SJCRH30 (cell line): ENCODE measurements at regions not wholly inside any gene's neighbourhood (a gene's known extent, or its start where the extent isn't known, plus 50 kb on each side); places are given as distances from the start of the nearest gene placed in this dataset.
A peak's percentile ranks its signal among the peaks of the same experiment; 100 is the strongest.

ENCODE experiments used
- DNase-seq, 2 experiments: peaks; one replicate each; pipeline ENCODE4 v3.0.0-alpha.2; 2015 to 2020
- H3K27ac ChIP-seq: fragments of 250-450 bp; sonication (Bioruptor Pico); 2 replicates; pipeline ENCODE4 v1.5.1; 2020; ENCODE audit warnings: mild to moderate bottlenecking, moderate library complexity
- H3K27me3 ChIP-seq: fragments of 250-450 bp; sonication (Bioruptor Pico); 2 replicates; pipeline ENCODE4 v1.5.1; 2020; ENCODE audit warnings: mild to moderate bottlenecking, moderate library complexity
- H3K36me3 ChIP-seq: fragments of 250-450 bp; sonication (Bioruptor Pico); 2 replicates; pipeline ENCODE4 v1.5.1; 2020; ENCODE audit warnings: mild to moderate bottlenecking, moderate library complexity
- H3K4me1 ChIP-seq: fragments of 250-450 bp; sonication (Bioruptor Pico); 2 replicates; pipeline ENCODE4 v1.5.1; 2020; ENCODE audit warnings: mild to moderate bottlenecking, moderate library complexity
- H3K4me3 ChIP-seq: fragments of 250-450 bp; sonication (Bioruptor Pico); 2 replicates; pipeline ENCODE4 v1.5.1; 2020; ENCODE audit warnings: mild to moderate bottlenecking, moderate library complexity
- H3K9me3 ChIP-seq: fragments of 250-450 bp; sonication (Bioruptor Pico); replicated peaks from 2 replicates; pipeline ENCODE4 v1.5.1; 2020; ENCODE audit warnings: mild to moderate bottlenecking, moderate library complexity

- H3K9me3 ChIP-seq: no peaks in the 10 kb centered on the region
- H3K4me3 ChIP-seq: no peak overlapping the region
- H3K27ac ChIP-seq: no peak overlapping the region
- no peaks in the 10 kb centered on the region; the same call in 1 of the 2 replicates for H3K36me3 ChIP-seq
- H3K27me3 ChIP-seq: no peaks in the 10 kb centered on the region
- DNase-seq: no peak
- peaks cover 35% of the 10 kb centered on the region for H3K4me1 ChIP-seq
Measured at GRCh38 chr3:57009802-57010201, 50.7 kb upstream of the SPATA12 start.

- Histone ChIP-seq H3K4me1 (peaks cover 34% of the 10 kb centered on the region), H3K27ac (no peak overlapping the region), H3K4me3 (no peak overlapping the region), H3K36me3 (peaks cover under 1% of the 10 kb centered on the region; the same call in 1 of the 2 replicates), H3K9me3 (no peaks in the 10 kb centered on the region), H3K27me3 (no peaks in the 10 kb centered on the region)
- DNase-seq: no peak
Measured at GRCh38 chr3:57009367-57009766, 51.1 kb upstream of the SPATA12 start.

- Histone ChIP-seq H3K4me1 (peaks cover 29% of the 10 kb centered on the region), H3K27me3 (no peaks in the 10 kb centered on the region), H3K36me3 (peaks cover 11% of the 10 kb centered on the region; the same call in 1 of the 2 replicates), H3K4me3 (0 out of 2 replicates have a peak overlapping the region, but pooled peaks have one; percentile 5), H3K9me3 (no peaks in the 10 kb centered on the region), H3K27ac (peak overlapping the region; percentile 90)
- DNase-seq: peak; percentile 83 to 86
Measured at GRCh38 chr3:57007521-57008460, 52.7 kb upstream of the SPATA12 start.

- peak; percentile 42 to 56 for DNase-seq
- Histone ChIP-seq H3K27ac (peak overlapping the region; percentile 90), H3K27me3 (no peaks in the 10 kb centered on the region), H3K4me1 (peaks cover 29% of the 10 kb centered on the region), H3K4me3 (peak overlapping the region; percentile 21), H3K9me3 (no peaks in the 10 kb centered on the region), H3K36me3 (peaks cover 11% of the 10 kb centered on the region; the same call in 1 of the 2 replicates)
Measured at GRCh38 chr3:57006949-57007419, 53.5 kb upstream of the SPATA12 start.

GRCh38 chr3:57006179-57006657 is 54.2 kb upstream of the SPATA12 start:
- no peaks in the 10 kb centered on the region for H3K27me3 ChIP-seq
- no peaks in the 10 kb centered on the region for H3K9me3 ChIP-seq
- peaks cover 29% of the 10 kb centered on the region for H3K4me1 ChIP-seq
- H3K4me3 ChIP-seq: peak overlapping the region; percentile 21
- H3K27ac ChIP-seq: peak overlapping the region; percentile 90
- peaks cover 13% of the 10 kb centered on the region; the same call in 1 of the 2 replicates for H3K36me3 ChIP-seq
- DNase-seq: peak; percentile 84 to 93

- Histone ChIP-seq H3K36me3 (peaks cover 13% of the 10 kb centered on the region; the same call in 1 of the 2 replicates), H3K27ac (no peak overlapping the region), H3K4me1 (peaks cover 29% of the 10 kb centered on the region), H3K27me3 (no peaks in the 10 kb centered on the region), H3K9me3 (no peaks in the 10 kb centered on the region), H3K4me3 (no peak overlapping the region)
- no peak for DNase-seq
Measured at GRCh38 chr3:57004229-57004628, 56.2 kb upstream of the SPATA12 start.

- no peak for DNase-seq
- Histone ChIP-seq H3K9me3 (no peaks in the 10 kb centered on the region), H3K4me3 (no peak overlapping the region), H3K4me1 (peaks cover 30% of the 10 kb centered on the region), H3K27ac (no peak overlapping the region), H3K27me3 (no peaks in the 10 kb centered on the region), H3K36me3 (peaks cover 13% of the 10 kb centered on the region; the same call in 1 of the 2 replicates)
Measured at GRCh38 chr3:57003676-57004075, 56.8 kb upstream of the SPATA12 start.

- Histone ChIP-seq H3K27me3 (no peaks in the 10 kb centered on the region), H3K9me3 (no peaks in the 10 kb centered on the region), H3K27ac (no peak overlapping the region), H3K4me3 (no peak overlapping the region), H3K4me1 (peaks cover 14% of the 10 kb centered on the region), H3K36me3 (peaks cover 13% of the 10 kb centered on the region; the same call in 1 of the 2 replicates)
- no peak for DNase-seq
Measured at GRCh38 chr3:57001356-57001755, 59.1 kb upstream of the SPATA12 start.

GRCh38 chr3:57000012-57000411 is 60.5 kb upstream of the SPATA12 start:
- no peaks in the 10 kb centered on the region for H3K9me3 ChIP-seq
- H3K27ac ChIP-seq: no peak overlapping the region
- peaks cover 13% of the 10 kb centered on the region for H3K4me1 ChIP-seq
- peaks cover 13% of the 10 kb centered on the region; the same call in 1 of the 2 replicates for H3K36me3 ChIP-seq
- no peaks in the 10 kb centered on the region for H3K27me3 ChIP-seq
- DNase-seq: no peak
- no peak overlapping the region for H3K4me3 ChIP-seq

GRCh38 chr3:56999547-56999946 is 60.9 kb upstream of the SPATA12 start:
- H3K36me3 ChIP-seq: peaks cover 13% of the 10 kb centered on the region; the same call in 1 of the 2 replicates
- no peak overlapping the region for H3K4me3 ChIP-seq
- H3K4me1 ChIP-seq: peaks cover 12% of the 10 kb centered on the region
- H3K27ac ChIP-seq: no peak overlapping the region
- H3K27me3 ChIP-seq: no peaks in the 10 kb centered on the region
- no peaks in the 10 kb centered on the region for H3K9me3 ChIP-seq
- no peak for DNase-seq

GRCh38 chr3:56998076-56998529 is 62.4 kb upstream of the SPATA12 start:
- Histone ChIP-seq H3K36me3 (0 out of 2 replicates have a peak, but pooled peaks cover 2% of the 10 kb centered on the region), H3K27ac (no peak overlapping the region), H3K4me1 (peaks cover 12% of the 10 kb centered on the region), H3K9me3 (no peaks in the 10 kb centered on the region), H3K4me3 (no peak overlapping the region), H3K27me3 (no peaks in the 10 kb centered on the region)
- no peak for DNase-seq

- Histone ChIP-seq H3K4me3 (no peak overlapping the region), H3K36me3 (0 out of 2 replicates have a peak, but pooled peaks cover 2% of the 10 kb centered on the region), H3K4me1 (peaks cover 14% of the 10 kb centered on the region), H3K27me3 (no peaks in the 10 kb centered on the region), H3K9me3 (no peaks in the 10 kb centered on the region), H3K27ac (no peak overlapping the region)
- DNase-seq: no peak
Measured at GRCh38 chr3:56997675-56998074, 62.8 kb upstream of the SPATA12 start.

GRCh38 chr3:56997041-56997440 is 63.4 kb upstream of the SPATA12 start:
- H3K9me3 ChIP-seq: no peaks in the 10 kb centered on the region
- no peaks in the 10 kb centered on the region for H3K27me3 ChIP-seq
- H3K27ac ChIP-seq: no peak overlapping the region
- DNase-seq: no peak
- 0 out of 2 replicates have a peak, but pooled peaks cover 2% of the 10 kb centered on the region for H3K36me3 ChIP-seq
- peaks cover 19% of the 10 kb centered on the region for H3K4me1 ChIP-seq
- no peak overlapping the region for H3K4me3 ChIP-seq

GRCh38 chr3:56994391-56994790 is 66.1 kb upstream of the SPATA12 start:
- no peaks in the 10 kb centered on the region for H3K27me3 ChIP-seq
- H3K36me3 ChIP-seq: no peaks in the 10 kb centered on the region
- H3K4me3 ChIP-seq: no peak overlapping the region
- no peaks in the 10 kb centered on the region for H3K9me3 ChIP-seq
- H3K27ac ChIP-seq: no peak overlapping the region
- peaks cover 20% of the 10 kb centered on the region for H3K4me1 ChIP-seq
- DNase-seq: no peak

- Histone ChIP-seq H3K27ac (no peak overlapping the region), H3K36me3 (no peaks in the 10 kb centered on the region; the same call in 1 of the 2 replicates), H3K4me1 (peaks cover 9% of the 10 kb centered on the region), H3K9me3 (no peaks in the 10 kb centered on the region), H3K4me3 (no peak overlapping the region), H3K27me3 (no peaks in the 10 kb centered on the region)
- DNase-seq: no peak
Measured at GRCh38 chr3:56990641-56991015, 69.8 kb upstream of the SPATA12 start.
